ENCODE measurements at regions not wholly inside any gene's neighbourhood (a gene's known extent, or its start where the extent isn't known, plus 50 kb on each side); places are given as distances from the start of the nearest gene placed in this dataset.
"Not testable (repeated sequence)": the region's sequence is repeated elsewhere in the genome, so short reads cannot be mapped to it uniquely, and the experiment has no call there.

DNA sequence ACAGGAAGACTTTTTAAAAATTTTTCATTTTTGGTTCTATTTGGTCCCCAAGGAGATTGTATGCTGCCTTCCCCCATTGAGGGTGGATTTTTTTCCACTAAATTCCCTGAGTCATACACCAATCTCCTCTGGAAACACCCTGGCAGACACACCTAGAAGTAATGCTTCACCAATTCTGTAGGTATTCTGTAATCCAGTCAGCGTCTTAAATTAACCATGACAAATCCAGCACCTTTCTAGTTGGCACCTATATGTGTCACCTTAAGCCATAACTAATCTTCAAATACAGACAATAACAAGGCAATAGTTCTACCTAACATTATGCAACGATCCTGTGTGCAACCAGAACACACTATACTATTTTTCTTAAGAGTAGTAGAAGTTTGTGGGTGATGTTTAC is 459.1 kb upstream of the NDN start:
- H3K36me3 ChIP-seq (ENCODE audit: control insufficient read depth, insufficient read depth, low read length): no peaks in the 10 kb centered on the region
- TF ChIP-seq SIN3A (IDR thresholded peaks at IDR 0.05; ENCODE audit: borderline replicate concordance, insufficient read depth, low read depth, low read length) (no peak), TCF7L2 (IDR thresholded peaks at IDR 0.05; ENCODE audit: low read depth, low read length) (no peak), POLR2AphosphoS5 (IDR thresholded peaks at IDR 0.05; ENCODE audit: low read depth, low read length) (no peak)
- TF ChIP-seq, protein P1, sequence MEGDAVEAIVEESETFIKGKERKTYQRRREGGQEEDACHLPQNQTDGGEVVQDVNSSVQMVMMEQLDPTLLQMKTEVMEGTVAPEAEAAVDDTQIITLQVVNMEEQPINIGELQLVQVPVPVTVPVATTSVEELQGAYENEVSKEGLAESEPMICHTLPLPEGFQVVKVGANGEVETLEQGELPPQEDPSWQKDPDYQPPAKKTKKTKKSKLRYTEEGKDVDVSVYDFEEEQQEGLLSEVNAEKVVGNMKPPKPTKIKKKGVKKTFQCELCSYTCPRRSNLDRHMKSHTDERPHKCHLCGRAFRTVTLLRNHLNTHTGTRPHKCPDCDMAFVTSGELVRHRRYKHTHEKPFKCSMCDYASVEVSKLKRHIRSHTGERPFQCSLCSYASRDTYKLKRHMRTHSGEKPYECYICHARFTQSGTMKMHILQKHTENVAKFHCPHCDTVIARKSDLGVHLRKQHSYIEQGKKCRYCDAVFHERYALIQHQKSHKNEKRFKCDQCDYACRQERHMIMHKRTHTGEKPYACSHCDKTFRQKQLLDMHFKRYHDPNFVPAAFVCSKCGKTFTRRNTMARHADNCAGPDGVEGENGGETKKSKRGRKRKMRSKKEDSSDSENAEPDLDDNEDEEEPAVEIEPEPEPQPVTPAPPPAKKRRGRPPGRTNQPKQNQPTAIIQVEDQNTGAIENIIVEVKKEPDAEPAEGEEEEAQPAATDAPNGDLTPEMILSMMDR (IDR thresholded peaks at IDR 0.05): no peak
- TF ChIP-seq, protein P2, sequence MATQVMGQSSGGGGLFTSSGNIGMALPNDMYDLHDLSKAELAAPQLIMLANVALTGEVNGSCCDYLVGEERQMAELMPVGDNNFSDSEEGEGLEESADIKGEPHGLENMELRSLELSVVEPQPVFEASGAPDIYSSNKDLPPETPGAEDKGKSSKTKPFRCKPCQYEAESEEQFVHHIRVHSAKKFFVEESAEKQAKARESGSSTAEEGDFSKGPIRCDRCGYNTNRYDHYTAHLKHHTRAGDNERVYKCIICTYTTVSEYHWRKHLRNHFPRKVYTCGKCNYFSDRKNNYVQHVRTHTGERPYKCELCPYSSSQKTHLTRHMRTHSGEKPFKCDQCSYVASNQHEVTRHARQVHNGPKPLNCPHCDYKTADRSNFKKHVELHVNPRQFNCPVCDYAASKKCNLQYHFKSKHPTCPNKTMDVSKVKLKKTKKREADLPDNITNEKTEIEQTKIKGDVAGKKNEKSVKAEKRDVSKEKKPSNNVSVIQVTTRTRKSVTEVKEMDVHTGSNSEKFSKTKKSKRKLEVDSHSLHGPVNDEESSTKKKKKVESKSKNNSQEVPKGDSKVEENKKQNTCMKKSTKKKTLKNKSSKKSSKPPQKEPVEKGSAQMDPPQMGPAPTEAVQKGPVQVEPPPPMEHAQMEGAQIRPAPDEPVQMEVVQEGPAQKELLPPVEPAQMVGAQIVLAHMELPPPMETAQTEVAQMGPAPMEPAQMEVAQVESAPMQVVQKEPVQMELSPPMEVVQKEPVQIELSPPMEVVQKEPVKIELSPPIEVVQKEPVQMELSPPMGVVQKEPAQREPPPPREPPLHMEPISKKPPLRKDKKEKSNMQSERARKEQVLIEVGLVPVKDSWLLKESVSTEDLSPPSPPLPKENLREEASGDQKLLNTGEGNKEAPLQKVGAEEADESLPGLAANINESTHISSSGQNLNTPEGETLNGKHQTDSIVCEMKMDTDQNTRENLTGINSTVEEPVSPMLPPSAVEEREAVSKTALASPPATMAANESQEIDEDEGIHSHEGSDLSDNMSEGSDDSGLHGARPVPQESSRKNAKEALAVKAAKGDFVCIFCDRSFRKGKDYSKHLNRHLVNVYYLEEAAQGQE (IDR thresholded peaks at IDR 0.05; ENCODE audit: insufficient read depth in 1 of 2, low read depth in 2 of 2, low read length in 1 of 2): no peak

DNA sequence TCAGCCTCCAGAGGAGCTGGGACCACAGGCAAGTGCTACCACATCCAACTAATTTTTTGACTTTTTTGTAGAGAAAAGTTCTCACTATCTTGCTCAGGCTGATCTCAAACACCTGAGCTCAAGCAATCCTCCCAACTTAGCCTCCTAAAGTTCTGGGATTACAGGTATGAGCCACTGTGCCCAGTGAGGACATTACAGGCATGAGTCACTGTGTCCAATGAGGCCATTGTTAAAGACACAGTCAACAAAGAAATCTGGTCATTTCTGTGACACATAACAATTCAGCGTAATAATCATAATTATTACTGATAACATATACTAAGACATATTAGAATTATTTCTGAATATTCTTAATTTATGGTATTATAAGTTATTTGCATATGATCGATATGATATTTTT is 463.4 kb upstream of the NDN start:
- no peaks in the 10 kb centered on the region for H3K4me1 ChIP-seq (ENCODE audit: control insufficient read depth, insufficient read depth, low read length)
- intact Hi-C loops (cut with micrococcal nuclease; ENCODE audit: unreplicated experiment) (no loop called here), in situ Hi-C loops (cut with HindIII; ENCODE audit: low pct_unique_long_range_greater_than_20kb, low sequenced_read_pairs) (no loop called here)
- H3K27ac ChIP-seq (ENCODE audit: low read length): no peak overlapping the region
- TF ChIP-seq, protein P1 (IDR thresholded peaks at IDR 0.05): no peak
- TF ChIP-seq POLR2AphosphoS5 (IDR thresholded peaks at IDR 0.05; ENCODE audit: low read depth, low read length) (no peak), SIN3A (IDR thresholded peaks at IDR 0.05; ENCODE audit: borderline replicate concordance, insufficient read depth, low read depth, low read length) (no peak), TCF7L2 (IDR thresholded peaks at IDR 0.05; ENCODE audit: low read depth, low read length) (no peak)
- TF ChIP-seq, protein P2 (IDR thresholded peaks at IDR 0.05; ENCODE audit: insufficient read depth in 1 of 2, low read depth in 2 of 2, low read length in 1 of 2): no peak
- H3K36me3 ChIP-seq (ENCODE audit: control insufficient read depth, insufficient read depth, low read length): no peaks in the 10 kb centered on the region
- no peak overlapping the region for H3K4me3 ChIP-seq (ENCODE audit: low read depth in 2 of 2, low read length in 2 of 2)
- H3K9me3 ChIP-seq (ENCODE audit: control insufficient read depth, insufficient read depth, low read depth, low read length): peaks cover 6% of the 10 kb centered on the region; the same call in 1 of the 2 replicates
- CTCF ChIA-PET: no interaction called here
- no peak for ATAC-seq
- DNase-seq (ENCODE audit: low read depth, low spot score): no peak
- POLR2A ChIA-PET: no interaction called here
- H3K27me3 ChIP-seq (ENCODE audit: control insufficient read depth, insufficient read depth, low read length): no peaks in the 10 kb centered on the region
- BruUV-seq (replicated peaks): no TSS peak

More for the DNA sequence above, 459.1 kb upstream of the NDN start:
- DNase-seq (ENCODE audit: low read depth, low spot score) (no peak), ATAC-seq (no peak)
- no peaks in the 10 kb centered on the region for H3K4me1 ChIP-seq (ENCODE audit: control insufficient read depth, insufficient read depth, low read length)
- in situ Hi-C loops (cut with HindIII; ENCODE audit: low pct_unique_long_range_greater_than_20kb, low sequenced_read_pairs) (no loop called here), intact Hi-C loops (cut with micrococcal nuclease; ENCODE audit: unreplicated experiment) (no loop called here)
- H3K4me3 ChIP-seq (ENCODE audit: low read depth in 2 of 2, low read length in 2 of 2): no peak overlapping the region
- CTCF ChIA-PET: no interaction called here
- H3K27me3 ChIP-seq (ENCODE audit: control insufficient read depth, insufficient read depth, low read length): no peaks in the 10 kb centered on the region
- peaks cover 6% of the 10 kb centered on the region; the same call in 1 of the 2 replicates for H3K9me3 ChIP-seq (ENCODE audit: control insufficient read depth, insufficient read depth, low read depth, low read length)
- no peak overlapping the region for H3K27ac ChIP-seq (ENCODE audit: low read length)
- POLR2A ChIA-PET: no interaction called here
- BruUV-seq (replicated peaks): no TSS peak

DNA sequence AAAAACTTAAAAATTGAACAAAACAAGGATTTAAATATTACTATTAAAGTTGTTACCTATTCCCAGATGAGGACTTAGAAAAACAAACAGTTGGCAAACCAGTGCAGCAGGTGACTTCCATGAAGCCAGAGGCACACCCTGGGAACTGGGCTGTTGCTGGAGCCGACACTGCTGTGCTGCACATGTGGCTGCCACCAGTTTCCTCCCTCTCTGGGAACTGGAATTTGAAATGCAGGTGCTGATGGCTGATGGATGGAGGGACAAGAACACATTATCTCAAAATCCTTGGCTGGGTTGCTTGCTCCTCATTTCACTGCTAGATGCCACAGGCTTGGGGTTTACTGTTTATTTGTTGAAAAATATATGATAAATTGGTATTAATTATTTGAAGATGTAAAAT is 471.2 kb upstream of the NDN start:
- H3K27me3 ChIP-seq (ENCODE audit: control insufficient read depth, insufficient read depth, low read length); BruUV-seq (replicated peaks); in situ Hi-C loops (cut with HindIII; ENCODE audit: low pct_unique_long_range_greater_than_20kb, low sequenced_read_pairs); H3K27ac ChIP-seq (ENCODE audit: low read length); ATAC-seq; H3K36me3 ChIP-seq (ENCODE audit: control insufficient read depth, insufficient read depth, low read length); CTCF ChIA-PET; H3K4me3 ChIP-seq (ENCODE audit: low read depth in 2 of 2, low read length in 2 of 2); intact Hi-C loops (cut with micrococcal nuclease; ENCODE audit: unreplicated experiment); H3K9me3 ChIP-seq (ENCODE audit: control insufficient read depth, insufficient read depth, low read depth, low read length); DNase-seq (ENCODE audit: low read depth, low spot score); H3K4me1 ChIP-seq (ENCODE audit: control insufficient read depth, insufficient read depth, low read length); POLR2A ChIA-PET: not testable (repeated sequence)

DNA sequence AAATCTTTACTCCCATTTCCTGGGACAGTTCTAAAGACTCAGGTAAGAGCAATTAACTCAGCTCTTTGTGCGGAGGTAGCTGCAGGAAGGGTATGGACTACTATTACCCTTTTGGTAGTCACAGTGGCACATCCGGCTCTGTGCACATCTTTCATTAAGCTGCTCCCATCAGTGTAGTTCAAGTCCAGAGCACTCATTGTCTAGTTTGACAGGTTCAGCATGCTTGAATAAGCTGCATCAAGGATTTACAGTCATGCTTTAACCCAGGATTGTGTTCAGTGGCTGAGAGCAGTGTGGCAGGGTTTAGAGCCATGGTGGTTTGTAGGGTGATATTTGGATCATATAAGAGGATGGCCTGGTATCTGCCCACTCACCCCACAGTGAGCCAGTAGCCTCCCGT is 478.4 kb upstream of the NDN start:
- BruUV-seq (replicated peaks); H3K9me3 ChIP-seq (ENCODE audit: control insufficient read depth, insufficient read depth, low read depth, low read length); in situ Hi-C loops (cut with HindIII; ENCODE audit: low pct_unique_long_range_greater_than_20kb, low sequenced_read_pairs); CTCF ChIA-PET; ATAC-seq; intact Hi-C loops (cut with micrococcal nuclease; ENCODE audit: unreplicated experiment); H3K4me3 ChIP-seq (ENCODE audit: low read depth in 2 of 2, low read length in 2 of 2); H3K27me3 ChIP-seq (ENCODE audit: control insufficient read depth, insufficient read depth, low read length); H3K27ac ChIP-seq (ENCODE audit: low read length); H3K4me1 ChIP-seq (ENCODE audit: control insufficient read depth, insufficient read depth, low read length); POLR2A ChIA-PET; H3K36me3 ChIP-seq (ENCODE audit: control insufficient read depth, insufficient read depth, low read length); DNase-seq (ENCODE audit: low read depth, low spot score): not testable (repeated sequence)
